IMR-90 (cell line): ENCODE measurements at regions not wholly inside any gene's neighbourhood (a gene's known extent, or its start where the extent isn't known, plus 50 kb on each side); places are given as distances from the start of the nearest gene placed in this dataset.

Source experiments
- ATAC-seq: fragments of 200-7000 bp; cut with Tn5 transposase; 2 replicates; pipeline ENCODE4 v1.9.1; 2020; ENCODE audit warnings: low read depth, mild to moderate bottlenecking, moderate library complexity
- BruUV-seq: library from RNA; stranded (reverse); fragments of 400-500 nt; replicated peaks from 2 replicates; lab custom pipeline; 2021; lab: Mats Ljungman, UMichigan
- CTCF ChIA-PET: fragments of 300-600 bp; formaldehyde crosslinking; extraction: SDS; loops from one replicate; lab custom pipeline; 2021; ENCODE audit warnings: antibody characterized with exemption; lab: Yijun Ruan, JAX
- POLR2A ChIA-PET: fragments of 300-600 bp; sonication (Branson Sonifier 250); formaldehyde crosslinking; loops from one replicate; lab custom pipeline; 2022; ENCODE audit warnings: antibody characterized with exemption; ENCODE audit not compliant: unreplicated experiment; lab: Charles Lee
- DNase-seq: peaks from one replicate; pipeline ENCODE4 v3.0.0; 2013
- H2AFZ ChIP-seq: replicated peaks from 2 replicates; pipeline ENCODE3; 2013; ENCODE audit warnings: low read length, mild to moderate bottlenecking; ENCODE audit not compliant: poor library complexity
- H2AK5ac ChIP-seq: 2 replicates; pipeline ENCODE4 v1.6.1; 2013; ENCODE audit warnings: low read depth, low read length, inconsistent platforms
- H2AK9ac ChIP-seq: replicated peaks from 2 replicates; pipeline ENCODE3; 2013; ENCODE audit warnings: mild to moderate bottlenecking, low read depth, low read length, moderate library complexity; ENCODE audit not compliant: poor library complexity
- H2BK120ac ChIP-seq: 2 replicates; pipeline ENCODE4 v1.6.1; 2013; ENCODE audit warnings: low read depth, low read length, inconsistent platforms
- H2BK15ac ChIP-seq: 3 replicates; pipeline ENCODE4 v1.6.1; 2013; ENCODE audit warnings: low read depth, low read length, inconsistent platforms
- H2BK20ac ChIP-seq: 2 replicates; pipeline ENCODE4 v1.6.1; 2013; ENCODE audit warnings: low read depth, mild to moderate bottlenecking, inconsistent platforms, low read length, moderate library complexity
- H2BK5ac ChIP-seq: 2 replicates; pipeline ENCODE4 v1.6.1; 2013; ENCODE audit warnings: mild to moderate bottlenecking, low read depth, low read length, inconsistent platforms; ENCODE audit not compliant: poor library complexity, severe bottlenecking
- H3K14ac ChIP-seq: replicated peaks from 2 replicates; pipeline ENCODE4 v1.6.1; 2013; ENCODE audit warnings: low read depth, low read length, inconsistent platforms
- H3K18ac ChIP-seq: 2 replicates; pipeline ENCODE4 v1.6.1; 2013; ENCODE audit warnings: low read depth, low read length, control low read depth
- H3K23ac ChIP-seq: 2 replicates; pipeline ENCODE4 v1.6.1; 2013; ENCODE audit warnings: low read depth, low read length, inconsistent platforms
- H3K27ac ChIP-seq: 2 replicates; pipeline ENCODE4 v1.5.1; 2013; ENCODE audit warnings: mild to moderate bottlenecking, control low read depth, low read length; ENCODE audit not compliant: insufficient read depth
- H3K27me3 ChIP-seq: 2 replicates; pipeline ENCODE4 v1.6.1; 2013; ENCODE audit warnings: low read length; ENCODE audit not compliant: control insufficient read depth, insufficient read depth
- H3K36me3 ChIP-seq: 2 replicates; pipeline ENCODE4 v1.6.1; 2013; ENCODE audit warnings: low read length, mixed read lengths; ENCODE audit not compliant: control insufficient read depth, insufficient read depth
- H3K4ac ChIP-seq: 2 replicates; pipeline ENCODE4 v1.6.1; 2013; ENCODE audit warnings: low read depth, low read length, inconsistent platforms
- H3K4me1 ChIP-seq: 2 replicates; pipeline ENCODE4 v1.6.1; 2013; ENCODE audit warnings: low read length, mixed read lengths; ENCODE audit not compliant: control insufficient read depth, insufficient read depth
- H3K4me2 ChIP-seq: 2 replicates; pipeline ENCODE4 v1.6.1; 2013; ENCODE audit warnings: low read depth, mild to moderate bottlenecking, control low read depth, low read length, moderate library complexity
- H3K4me3 ChIP-seq: 2 replicates; pipeline ENCODE4 v1.5.1; 2013; ENCODE audit warnings: low read depth, mild to moderate bottlenecking, control low read depth, low read length, moderate library complexity; ENCODE audit not compliant: insufficient read depth
- H3K56ac ChIP-seq: 2 replicates; pipeline ENCODE4 v1.6.1; 2013; ENCODE audit warnings: low read length, inconsistent platforms; ENCODE audit not compliant: insufficient read depth; ENCODE audit errors: extremely low read depth
- H3K79me1 ChIP-seq, 2 experiments: 2 replicates each; pipeline ENCODE4 v1.6.1; 2013; ENCODE audit warnings: low read length in 2 of 2, inconsistent platforms in 1 of 2, low read depth in 1 of 2
- H3K9ac ChIP-seq: 2 replicates; pipeline ENCODE4 v1.6.1; 2013; ENCODE audit warnings: low read depth, low read length, control low read depth
- H3K9me1 ChIP-seq: 2 replicates; pipeline ENCODE4 v1.6.1; 2013; ENCODE audit warnings: low read length, inconsistent platforms; ENCODE audit not compliant: insufficient read depth
- H3K9me3 ChIP-seq: 2 replicates; pipeline ENCODE4 v1.6.1; 2013; ENCODE audit warnings: low read length; ENCODE audit not compliant: control insufficient read depth, insufficient read depth
- H4K20me1 ChIP-seq: 2 replicates; pipeline ENCODE4 v1.6.1; 2013; ENCODE audit warnings: low read length, inconsistent platforms; ENCODE audit not compliant: insufficient read depth
- H4K5ac ChIP-seq: 2 replicates; pipeline ENCODE4 v1.6.1; 2013; ENCODE audit warnings: mild to moderate bottlenecking, low read depth, low read length, control low read depth
- H4K8ac ChIP-seq, 2 experiments: 2 replicates each; pipeline ENCODE4 v1.6.1; 2013; ENCODE audit warnings: low read depth in 2 of 2, low read length in 2 of 2, control low read depth in 1 of 2, inconsistent platforms in 1 of 2
- H4K91ac ChIP-seq: 2 replicates; pipeline ENCODE4 v1.6.1; 2013; ENCODE audit warnings: low read depth, low read length, inconsistent platforms; ENCODE audit not compliant: insufficient read depth
- FOS ChIP-seq: fragments of 150-350 bp; IDR thresholded peaks from 2 replicates; pipeline ENCODE4 v1.6.1; 2016; ENCODE audit warnings: low read depth, low read length
- MAFK ChIP-seq: IDR thresholded peaks from 2 replicates; pipeline ENCODE4 v1.6.1; 2012; ENCODE audit warnings: low read depth, low read length, improper control_type of control experiment
- MXI1 ChIP-seq: IDR thresholded peaks from 2 replicates; pipeline ENCODE4 v1.6.1; 2012; ENCODE audit warnings: low read depth, mild to moderate bottlenecking, low read length, moderate library complexity, borderline replicate concordance
- POLR2A ChIP-seq: IDR thresholded peaks from 2 replicates; pipeline ENCODE4 v1.6.1; 2012; ENCODE audit warnings: mild to moderate bottlenecking, low read depth, low read length
- RCOR1 ChIP-seq: IDR thresholded peaks from 2 replicates; pipeline ENCODE4 v1.6.1; 2012; ENCODE audit warnings: mild to moderate bottlenecking, low read length, improper control_type of control experiment; ENCODE audit not compliant: insufficient replicate concordance
- RFX5 ChIP-seq: IDR thresholded peaks from 2 replicates; pipeline ENCODE4 v1.8.0; 2012; ENCODE audit warnings: low read depth, mild to moderate bottlenecking, low read length, moderate library complexity
- SMC3 ChIP-seq: fragments of 150-350 bp; IDR thresholded peaks from 2 replicates; pipeline ENCODE4 v1.6.1; 2016; ENCODE audit warnings: low read depth, mild to moderate bottlenecking, antibody characterized with exemption, low read length, moderate library complexity
- WGBS, 2 experiments: methylation state at CpG; one replicate each; pipeline versions ENCODE4 v1.1.5 to v1.1.7; 2013; ENCODE audit warnings: missing lambda C conversion rate in 2 of 2; ENCODE audit not compliant: insufficient read length in 1 of 2; ENCODE audit errors: extremely low coverage in 2 of 2; 5-methylcytosine and 5-hydroxymethylcytosine counted together
- dilution Hi-C: fragments of 300-500 bp; cut with HindIII; formaldehyde crosslinking; loops from one replicate; pipeline ENCODE4 v1.14.3; 2018; ENCODE audit warnings: low sequenced_read_pairs; ENCODE audit not compliant: unreplicated experiment
- in situ Hi-C: fragments of 300-500 bp; cut with MboI; formaldehyde crosslinking; loops from 3 replicates; pipeline ENCODE4 v1.14.3; 2019; ENCODE audit warnings: low sequenced_read_pairs, inconsistent platforms, mixed read lengths
- intact Hi-C: fragments of 100-400 bp; cut with micrococcal nuclease; formaldehyde crosslinking; loops from 2 replicates; pipeline ENCODE4 v1.10.0; 2022
- TF ChIP-seq, protein P1 (sequence below): fragments of 150-350 bp; IDR thresholded peaks from 2 replicates; pipeline ENCODE4 v1.6.1; 2016; ENCODE audit warnings: low read depth, mild to moderate bottlenecking, low read length, moderate library complexity, borderline replicate concordance

DNA sequence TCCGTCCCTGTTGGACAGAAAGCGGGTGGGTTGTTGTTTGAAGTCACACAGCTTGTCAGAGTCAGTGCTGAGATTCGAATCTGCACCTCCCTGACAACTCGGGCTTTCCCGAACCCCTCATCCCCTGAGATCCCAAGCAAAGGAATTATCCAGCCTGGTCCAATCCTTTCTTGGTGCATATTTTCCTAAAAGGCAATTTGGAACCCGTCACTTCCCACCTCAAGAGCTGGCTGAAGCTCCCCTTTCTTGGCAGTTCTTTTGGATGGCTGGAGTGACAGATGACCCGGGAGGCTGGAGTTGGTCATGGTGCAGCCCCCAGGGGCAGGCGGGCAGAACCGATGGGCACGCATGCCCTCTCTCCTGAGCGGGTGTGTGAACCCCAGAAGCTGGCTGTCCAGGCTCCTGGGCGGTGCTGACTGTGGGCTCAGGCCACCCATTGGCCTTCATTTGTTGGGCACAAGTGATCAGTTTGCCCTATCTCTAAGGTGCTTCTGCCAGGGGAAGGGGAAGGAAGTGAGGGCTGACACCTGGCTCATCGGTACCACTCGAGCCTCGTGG, 97.8 kb downstream of the ASB1 start:
- in situ Hi-C loops (no loop called here), intact Hi-C loops (loop anchor here (10.0 kb wide), 1 partner anchor 160 kb away; no protein-coding TSS in a partner anchor), dilution Hi-C loops (no loop called here)
- Histone ChIP-seq H3K36me3 (no peaks in the 10 kb centered on the region), H3K9me1 (no peaks in the 10 kb centered on the region), H3K4me1 (no peaks in the 10 kb centered on the region; the same call in 1 of the 2 replicates), H4K91ac (no peak overlapping the region), H3K4me3 (no peak overlapping the region), H3K27me3 (peaks cover 2% of the 10 kb centered on the region; the same call in 1 of the 2 replicates), H3K14ac (no peak overlapping the region), H3K9ac (no peak overlapping the region), H3K4ac (no peak overlapping the region), H3K18ac (no peak overlapping the region), H2BK5ac (no peak overlapping the region), H3K23ac (no peak overlapping the region; the same call in 1 of the 2 replicates), H3K4me2 (no peak overlapping the region), H2AK9ac (peak overlapping the region; percentile 20), H4K5ac (no peak overlapping the region), H2AFZ (no peak overlapping the region), H4K20me1 (no peaks in the 10 kb centered on the region; the same call in 1 of the 2 replicates), H3K79me1 (no peaks in the 10 kb centered on the region), H2BK120ac (no peak overlapping the region), H2AK5ac (no peak overlapping the region; the same call in 1 of the 2 replicates), H4K8ac (no peak overlapping the region), H2BK15ac (no peak overlapping the region), H3K9me3 (no peaks in the 10 kb centered on the region), H2BK20ac (no peak overlapping the region), H3K56ac (no peak overlapping the region), H3K27ac (no peak overlapping the region)
- ATAC-seq, result no peak
- WGBS, 2 experiments, result 66% methylated on average over 5 of the region's 15 CpGs; no CpG with 5 or more reads in 1 of the 2 experiments
- ChIA-PET POLR2A (no interaction called here), CTCF (interaction anchor here (1.7 kb wide), 1 partner anchor 11 kb away, joined by 9 read pairs; no protein-coding TSS in a partner anchor)
- no TSS peak for BruUV-seq
- no peak for DNase-seq
- TF ChIP-seq RCOR1 (no peak), SMC3 (no peak), RFX5 (no peak), POLR2A (no peak), FOS (no peak), MXI1 (no peak), MAFK (no peak)
- TF ChIP-seq, protein P1, sequence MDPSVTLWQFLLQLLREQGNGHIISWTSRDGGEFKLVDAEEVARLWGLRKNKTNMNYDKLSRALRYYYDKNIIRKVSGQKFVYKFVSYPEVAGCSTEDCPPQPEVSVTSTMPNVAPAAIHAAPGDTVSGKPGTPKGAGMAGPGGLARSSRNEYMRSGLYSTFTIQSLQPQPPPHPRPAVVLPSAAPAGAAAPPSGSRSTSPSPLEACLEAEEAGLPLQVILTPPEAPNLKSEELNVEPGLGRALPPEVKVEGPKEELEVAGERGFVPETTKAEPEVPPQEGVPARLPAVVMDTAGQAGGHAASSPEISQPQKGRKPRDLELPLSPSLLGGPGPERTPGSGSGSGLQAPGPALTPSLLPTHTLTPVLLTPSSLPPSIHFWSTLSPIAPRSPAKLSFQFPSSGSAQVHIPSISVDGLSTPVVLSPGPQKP, result no peak
